Ecto neural progenitor cell (in vitro differentiated cells): ENCODE measurements at regions not wholly inside any gene's neighbourhood (a gene's known extent, or its start where the extent isn't known, plus 50 kb on each side); places are given as distances from the start of the nearest gene placed in this dataset.
"Not testable (repeated sequence)": the region's sequence is repeated elsewhere in the genome, so short reads cannot be mapped to it uniquely, and the experiment has no call there.

Source experiments
- DNase-seq: peaks from one replicate; pipeline ENCODE4 v3.0.0-alpha.2; 2018; ENCODE audit warnings: low spot score

GRCh38 chr2:175253871-175254270 lies 72.4 kb upstream of the ATP5MC3 start:
- no peak for DNase-seq

GRCh38 chr2:175251425-175252041 lies 70.0 kb upstream of the ATP5MC3 start:
- no peak for DNase-seq

- no peak for DNase-seq
These were observed 65.6 kb upstream of the ATP5MC3 start for GRCh38 chr2:175247159-175247558.

- DNase-seq, result no peak
These were observed 63.2 kb upstream of the ATP5MC3 start for GRCh38 chr2:175244697-175245096.

GRCh38 chr2:175241691-175242090 lies 60.2 kb upstream of the ATP5MC3 start:
- no peak for DNase-seq

GRCh38 chr2:175240033-175240432 lies 58.5 kb upstream of the ATP5MC3 start:
- DNase-seq, result not testable (repeated sequence)

- DNase-seq, result no peak
These were observed 55.4 kb upstream of the ATP5MC3 start for GRCh38 chr2:175236930-175237329.

GRCh38 chr2:175234650-175235049 lies 53.1 kb upstream of the ATP5MC3 start:
- DNase-seq, result no peak

- no peak for DNase-seq
These were observed 52.6 kb upstream of the ATP5MC3 start for GRCh38 chr2:175234153-175234552.

GRCh38 chr2:175233135-175233719 lies 51.7 kb upstream of the ATP5MC3 start:
- DNase-seq, result no peak
